Aorta (tissue), 5 donors: ENCODE measurements at regions not wholly inside any gene's neighbourhood (a gene's known extent, or its start where the extent isn't known, plus 50 kb on each side); places are given as distances from the start of the nearest gene placed in this dataset.

Source experiments
- ATAC-seq: fragments of 200-7000 bp; cut with Tn5 transposase; one replicate; pipeline ENCODE4 v1.9.1; 2022; ENCODE audit warnings: moderate library complexity; ENCODE audit not compliant: low FRiP score
- DNase-seq, 2 donors: peaks; one replicate each; pipeline ENCODE4 v3.0.0-alpha.2; 2020
- H3K27ac ChIP-seq, 2 donors: one replicate each; pipeline ENCODE4 v1.5.1; 2013; ENCODE audit warnings: low read length in 2 of 2, mild to moderate bottlenecking in 2 of 2, moderate library complexity in 2 of 2, control low read depth in 1 of 2, inconsistent platforms in 1 of 2, low read depth in 1 of 2
- H3K27me3 ChIP-seq, 2 donors: one replicate each; pipeline ENCODE4 v1.6.1; 2013; ENCODE audit warnings: control low read depth in 1 of 2, low read length in 1 of 2, mild to moderate bottlenecking in 1 of 2, moderate library complexity in 1 of 2; ENCODE audit not compliant: insufficient read depth in 2 of 2, control insufficient read depth in 1 of 2
- H3K36me3 ChIP-seq, 2 donors: one replicate each; pipeline ENCODE4 v1.6.1; 2013; ENCODE audit warnings: control low read depth in 1 of 2, low read length in 1 of 2, mild to moderate bottlenecking in 1 of 2; ENCODE audit not compliant: insufficient read depth in 2 of 2, control insufficient read depth in 1 of 2
- H3K4me1 ChIP-seq, 2 donors: one replicate each; pipeline ENCODE4 v1.6.1; 2013; ENCODE audit warnings: low read length in 2 of 2, control low read depth in 1 of 2, mild to moderate bottlenecking in 1 of 2, moderate library complexity in 1 of 2; ENCODE audit not compliant: insufficient read depth in 2 of 2, control insufficient read depth in 1 of 2
- H3K4me3 ChIP-seq, 2 donors: one replicate each; pipeline ENCODE4 v1.5.1; 2013; ENCODE audit warnings: low read length in 2 of 2, control low read depth in 1 of 2, mild to moderate bottlenecking in 1 of 2
- H3K9me3 ChIP-seq: one replicate; pipeline ENCODE4 v1.6.1; 2013; ENCODE audit warnings: mild to moderate bottlenecking, low read length; ENCODE audit not compliant: control insufficient read depth
- WGBS, 2 donors: extraction: QIAGEN DNeasy Blood & Tissue Kit; methylation state at CpG; one replicate each; pipeline ENCODE4 v1.1.7; 2013; 5-methylcytosine and 5-hydroxymethylcytosine counted together
- intact Hi-C, 2 donors: fragments of 100-400 bp; cut with DNase I; formaldehyde crosslinking; loops; one replicate each; pipeline versions ENCODE4 v1.14.2 to v1.15.0; 2022
- donor health status: healthy with polysubstance abuse.
- donor health status: Bipolar disorder and iron deficiency.
- donor health status: DM: no; HTN: no; CAD: no.
- donor health status: DM: no; HTN: no; CAD: no.
- donor health status: DM: yes; HTN: yes; CAD: no.

DNA sequence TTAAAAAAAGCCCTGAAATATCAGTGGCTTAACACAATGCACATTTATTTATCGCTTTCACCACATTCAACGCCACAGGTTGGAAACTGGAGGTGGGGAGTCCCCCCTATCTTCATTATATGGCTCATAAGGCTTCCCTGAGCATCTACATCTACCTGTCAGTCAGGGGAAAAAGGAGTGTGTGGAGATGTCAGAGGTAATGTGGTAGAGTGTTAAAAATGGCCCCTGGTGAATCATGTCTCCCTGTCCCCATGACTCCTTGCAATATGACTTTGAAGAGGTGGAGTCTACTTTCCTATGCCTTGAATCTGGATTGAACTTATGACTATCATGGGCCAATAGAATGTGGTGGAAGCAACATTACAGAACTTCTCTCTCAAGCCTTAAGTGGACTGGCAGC lies 65.5 kb upstream of the BTBD3 start:
- H3K36me3 ChIP-seq, result no peaks in the 10 kb centered on the region
- no peak overlapping the region for H3K4me3 ChIP-seq
- no peaks in the 10 kb centered on the region for H3K9me3 ChIP-seq
- intact Hi-C loops, result no loop called here
- no peak for DNase-seq
- no peaks in the 10 kb centered on the region for H3K4me1 ChIP-seq
- no peak for ATAC-seq
- H3K27me3 ChIP-seq, result peaks cover 0 to 2% of the 10 kb centered on the region in 2 donors
- WGBS, 2 donors, result 94 to 98% methylated on average over 2 of the region's 2 CpGs
- no peak overlapping the region for H3K27ac ChIP-seq

DNA sequence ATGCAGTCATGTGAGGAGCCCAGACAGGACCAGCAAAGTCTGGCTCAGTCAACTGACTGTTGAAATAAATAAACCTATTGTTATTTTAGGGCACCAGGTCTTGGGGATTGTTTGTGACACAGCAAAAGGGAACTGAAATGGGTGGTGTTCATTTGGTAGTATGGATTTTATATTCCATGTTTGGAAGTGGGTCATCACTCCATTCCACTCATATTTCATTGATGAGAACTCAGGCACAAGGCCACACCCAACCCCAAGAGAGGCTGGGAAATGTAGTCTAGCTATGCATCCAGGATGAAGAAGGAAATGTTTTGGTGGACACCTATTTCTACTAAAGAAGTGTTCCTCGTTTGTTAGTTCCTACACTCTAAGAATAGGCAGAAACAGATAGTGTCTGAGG lies 64.9 kb upstream of the BTBD3 start:
- Histone ChIP-seq H3K4me3 (no peak overlapping the region), H3K27ac (no peak overlapping the region), H3K9me3 (no peaks in the 10 kb centered on the region), H3K36me3 (no peaks in the 10 kb centered on the region), H3K4me1 (no peaks in the 10 kb centered on the region), H3K27me3 (peaks cover 0 to 2% of the 10 kb centered on the region in 2 donors)
- WGBS, 2 donors, result 72 to 84% methylated on average over 1 of the region's 1 CpG
- intact Hi-C loops, result no loop called here
- DNase-seq, result no peak
- ATAC-seq, result no peak

DNA sequence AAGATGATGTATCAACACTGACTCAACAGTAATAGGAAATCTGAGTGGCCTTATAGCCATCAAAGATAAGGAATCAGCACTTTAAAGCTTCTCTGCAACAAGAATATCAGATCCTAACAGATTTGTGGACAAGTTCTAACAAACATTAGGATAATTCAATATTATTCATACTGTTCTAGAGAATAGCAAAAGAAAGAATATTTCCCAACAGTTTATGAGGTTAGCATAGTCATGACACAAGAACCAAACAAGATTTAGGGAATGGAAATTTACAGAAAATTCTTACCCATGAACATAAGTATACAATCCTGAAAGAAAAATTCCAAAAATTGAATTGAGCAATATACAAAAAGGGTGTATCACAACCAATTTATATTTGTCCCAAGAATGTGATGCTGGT lies 64.3 kb upstream of the BTBD3 start:
- no peak overlapping the region for H3K27ac ChIP-seq
- H3K27me3 ChIP-seq, result peaks cover 0 to 2% of the 10 kb centered on the region in 2 donors
- no peaks in the 10 kb centered on the region for H3K4me1 ChIP-seq
- DNase-seq (no peak), ATAC-seq (no peak)
- H3K9me3 ChIP-seq, result no peaks in the 10 kb centered on the region
- intact Hi-C loops, result no loop called here
- no peak overlapping the region for H3K4me3 ChIP-seq
- H3K36me3 ChIP-seq, result no peaks in the 10 kb centered on the region

DNA sequence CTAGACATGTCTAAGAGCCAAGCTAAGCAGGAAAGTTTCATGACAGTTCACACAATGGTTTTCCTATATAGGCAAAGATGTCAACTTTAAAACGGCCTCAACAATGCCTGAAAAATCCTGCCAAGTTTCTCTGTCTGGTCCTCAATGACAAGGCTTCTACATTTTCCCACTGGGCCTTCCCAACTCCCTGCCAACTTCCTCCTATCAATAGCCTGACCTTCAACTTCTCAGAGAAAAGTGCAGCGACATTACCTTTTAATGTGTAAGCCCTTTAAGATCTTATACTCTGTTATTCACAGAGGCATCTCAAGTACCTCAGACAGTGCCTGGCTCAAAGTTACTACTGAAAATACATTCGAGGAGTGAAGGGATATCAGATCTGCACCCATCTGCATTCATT lies 56.2 kb upstream of the BTBD3 start:
- Histone ChIP-seq H3K4me1 (no peaks in the 10 kb centered on the region), H3K9me3 (peaks cover 1% of the 10 kb centered on the region), H3K27ac (no peak overlapping the region), H3K4me3 (no peak overlapping the region), H3K36me3 (no peaks in the 10 kb centered on the region), H3K27me3 (no peaks in the 10 kb centered on the region)
- no peak for ATAC-seq
- WGBS, 2 donors, result 47 to 48% methylated on average over 3 of the region's 3 CpGs
- DNase-seq, result no peak
- intact Hi-C loops, result no loop called here

DNA sequence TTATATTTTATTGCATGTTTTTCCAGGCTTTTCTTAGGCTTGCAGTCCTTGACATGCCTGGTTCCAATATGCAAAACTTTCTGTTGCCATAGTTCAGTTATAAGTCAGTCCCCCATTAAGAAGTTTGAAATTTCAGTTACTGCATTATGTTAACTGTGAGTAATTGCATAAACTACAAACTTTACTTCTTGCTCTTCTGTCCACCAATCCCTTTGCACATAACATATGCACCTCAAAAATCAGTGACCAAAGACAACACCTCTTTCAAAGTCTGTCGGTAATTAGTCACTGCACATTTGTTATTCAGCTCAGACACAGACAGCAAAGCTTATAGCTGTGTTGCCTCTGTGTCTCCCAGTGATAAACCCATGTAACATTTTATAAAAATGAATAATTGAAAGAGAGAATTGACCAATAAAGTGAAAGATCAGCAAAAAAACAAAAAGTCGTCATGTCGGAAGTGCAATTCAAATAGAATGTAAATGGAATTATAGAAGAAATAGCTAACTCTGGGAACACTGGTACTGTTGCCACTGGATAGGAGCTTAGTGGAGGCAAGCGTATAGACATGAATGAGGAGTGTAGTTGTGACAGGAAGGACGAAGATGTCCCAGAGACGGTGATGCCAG lies 50.3 kb upstream of the BTBD3 start:
- no peaks in the 10 kb centered on the region for H3K27me3 ChIP-seq
- no peaks in the 10 kb centered on the region for H3K36me3 ChIP-seq
- WGBS, 2 donors, result 72 to 75% methylated on average over 6 of the region's 6 CpGs
- H3K27ac ChIP-seq, result no peak overlapping the region
- intact Hi-C loops, result no loop called here
- H3K4me3 ChIP-seq, result no peak overlapping the region
- H3K9me3 ChIP-seq, result peaks cover 1% of the 10 kb centered on the region
- H3K4me1 ChIP-seq, result no peaks in the 10 kb centered on the region
- DNase-seq (no peak), ATAC-seq (no peak)
